Heart left ventricle (tissue), 16 donors: ENCODE measurements at regions not wholly inside any gene's neighbourhood (a gene's known extent, or its start where the extent isn't known, plus 50 kb on each side); places are given as distances from the start of the nearest gene placed in this dataset.
"Not testable (repeated sequence)": the region's sequence is repeated elsewhere in the genome, so short reads cannot be mapped to it uniquely, and the experiment has no call there.

Source experiments
- ATAC-seq, 4 donors: fragments of 200-7000 bp; cut with Tn5 transposase; one replicate each; pipeline ENCODE4 v1.9.1; 2020 to 2022; ENCODE audit warnings: moderate library complexity in 4 of 4, mild to moderate bottlenecking in 3 of 4, moderate number of reproducible peaks in 1 of 4
- DNase-seq, 5 donors: peaks; one replicate each; pipeline ENCODE4 v3.0.0-alpha.2; 2020
- H3K27ac ChIP-seq, 12 donors: fragments of 200-600 bp; sonication (generic) in 4 of 12; one replicate each; pipeline versions ENCODE4 v1.5.0 to v1.8.0; 2016 to 2022; ENCODE audit warnings: mild to moderate bottlenecking in 2 of 12
- H3K27me3 ChIP-seq, 9 donors: fragments of 200-600 bp; sonication (generic) in 2 of 9; one replicate each; pipeline versions ENCODE4 v1.5.1 to v1.8.0; 2016 to 2022; ENCODE audit warnings: mild to moderate bottlenecking in 3 of 9
- H3K36me3 ChIP-seq, 9 donors: fragments of 200-600 bp; sonication (generic) in 2 of 9; one replicate each; pipeline versions ENCODE4 v1.5.0 to v1.8.0; 2018 to 2022; ENCODE audit warnings: mild to moderate bottlenecking in 2 of 9
- H3K4me1 ChIP-seq, 12 donors: fragments of 200-600 bp; sonication (generic) in 4 of 12; one replicate each; pipeline versions ENCODE4 v1.5.0 to v1.8.0; 2016 to 2022; ENCODE audit warnings: mild to moderate bottlenecking in 3 of 12
- H3K4me3 ChIP-seq, 12 donors: fragments of 200-600 bp; sonication (generic) in 4 of 12; one replicate each; pipeline versions ENCODE4 v1.5.0 to v1.8.0; 2017 to 2022; ENCODE audit warnings: mild to moderate bottlenecking in 9 of 12, moderate library complexity in 4 of 12
- H3K9me3 ChIP-seq, 12 donors: fragments of 200-600 bp; sonication (generic) in 4 of 12; one replicate each; pipeline versions ENCODE4 v1.5.0 to v1.8.0; 2016 to 2022; ENCODE audit warnings: mild to moderate bottlenecking in 1 of 12
- CTCF ChIP-seq, 12 donors: fragments of 200-600 bp; sonication (generic) in 4 of 12; IDR thresholded peaks; one replicate each; pipeline versions ENCODE4 v1.5.0 to v1.8.0; 2018 to 2022; ENCODE audit warnings: antibody characterized with exemption in 12 of 12, mild to moderate bottlenecking in 5 of 12
- POLR2A ChIP-seq, 2 donors: fragments of 450-650 bp; IDR thresholded peaks; one replicate each; pipeline ENCODE4 v1.6.1; 2017; ENCODE audit warnings: antibody characterized with exemption in 2 of 2, mild to moderate bottlenecking in 2 of 2, moderate library complexity in 2 of 2
- WGBS, 4 donors: extraction: QIAGEN DNeasy Blood & Tissue Kit in 2 of 4; methylation state at CpG; one replicate each; pipeline versions ENCODE4 v1.1.5 to v1.1.7; 2013 to 2018; 5-methylcytosine and 5-hydroxymethylcytosine counted together
- intact Hi-C, 10 donors: fragments of 100-400 bp; cut with DNase I; formaldehyde crosslinking; loops; one replicate each; pipeline versions ENCODE4 v1.11.1 to v1.14.2; 2022
- donor health status: ischemic (EF 13 %, LVEDD 7.1; RV severe dilation, severe dysfunction).
- donor health status: healthy with polysubstance abuse.
- donor health status: DM: no; HTN: yes; CAD: no.
- donor health status: DM: no; HTN: no; CAD: no.
- donor health status: ischemic (EF 25% LVEDD 6.9; RV normal size, moderate dysfunction).
- donor health status: ischemic (EF 25% LVEDD 5.7; RV mildly dilated, moderate dysfunction).
- donor health status: healthy.
- donor health status: DM: yes; HTN: yes; CAD: no.
- donor health status: ischemic (EF 35%, LVEDD 5.7; RV mildly dilated, moderate dysfunction).
- donor health status: nonischemic (EF 11% LVEDD 7.7; RV severe dilation, severe dysfunction).
- donor health status: DM: yes; HTN: yes; CAD: no.
- donor health status: PGD.
- donor health status: ischemic (EF 29% LVEDD 5.4; RV normal size, mild dysfunction).
- donor health status: nonischemic (EF 23%, LVEDD 6.1; RV moderate dilation, normal function).

- Histone ChIP-seq H3K9me3 (peaks cover 0 to 12% (median 0%) of the 10 kb centered on the region in 12 donors), H3K4me1 (no peaks in the 10 kb centered on the region), H3K36me3 (no peaks in the 10 kb centered on the region), H3K27ac (no peak overlapping the region), H3K4me3 (no peak overlapping the region), H3K27me3 (peaks cover 0 to 3% (median 0%) of the 10 kb centered on the region in 9 donors)
- intact Hi-C loops, result no loop called here
- ATAC-seq, result no peak
- no peak for DNase-seq
- no peak for TF ChIP-seq CTCF (IDR thresholded peaks at IDR 0.05)
- TF ChIP-seq POLR2A (IDR thresholded peaks at IDR 0.05), result no peak
Observed at GRCh38 chrX:55874807-55875206, 157.3 kb downstream of the RRAGB start.

GRCh38 chrX:55883541-55883940 is 166.0 kb downstream of the RRAGB start:
- H3K27ac ChIP-seq, ATAC-seq, H3K27me3 ChIP-seq, H3K4me1 ChIP-seq, DNase-seq, H3K4me3 ChIP-seq, H3K36me3 ChIP-seq: not testable (repeated sequence)
- peaks cover 0 to 11% (median 0%) of the 10 kb centered on the region in 12 donors for H3K9me3 ChIP-seq
- intact Hi-C loops, result loop anchor here in 1 of 10 donors (10.0 kb wide), 1 partner anchor 59 kb away; no protein-coding TSS in a partner anchor
- 80 to 87% (median 87%) methylated on average over 4 of the region's 4 CpGs for WGBS, 4 donors

GRCh38 chrX:55907968-55908607 is 190.5 kb downstream of the RRAGB start:
- H3K27me3 ChIP-seq, result peaks cover 0 to 3% (median 0%) of the 10 kb centered on the region in 9 donors
- peaks cover 0 to 5% (median 0%) of the 10 kb centered on the region in 12 donors for H3K4me1 ChIP-seq
- peak overlapping the region; percentile 12 to 71 (median 57) for H3K27ac ChIP-seq
- DNase-seq (peak; percentile 32 to 67 (median 49)), ATAC-seq (peak; percentile 32 to 89 (median 76))
- WGBS, 4 donors, result 1 to 34% (median 16%) methylated on average over 20 of the region's 20 CpGs
- H3K36me3 ChIP-seq, result no peaks in the 10 kb centered on the region
- peak overlapping the region; percentile 25 to 86 (median 66) for H3K4me3 ChIP-seq
- intact Hi-C loops, result loop anchor here in 2 of 10 donors (5.0 to 10.0 kb wide), 3 partner anchors 191 to 819 kb away; partner anchors contain the start of genes KLF8 (in 1 of the 2), NBDY (in 1 of the 2) and RRAGB (in 1 of the 2)
- H3K9me3 ChIP-seq, result no peaks in the 10 kb centered on the region
- TF ChIP-seq POLR2A (IDR thresholded peaks at IDR 0.05) (no peak), CTCF (IDR thresholded peaks at IDR 0.05) (peak in 11 of 12 donors; percentile 24 to 60 (median 45))

GRCh38 chrX:55908661-55909212 is 191.2 kb downstream of the RRAGB start:
- H3K36me3 ChIP-seq, result no peaks in the 10 kb centered on the region
- H3K27me3 ChIP-seq, result peaks cover 0 to 3% (median 0%) of the 10 kb centered on the region in 9 donors
- 0 to 41% (median 17%) methylated on average over 19 of the region's 19 CpGs for WGBS, 4 donors
- DNase-seq (peak in 1 of 5 donors; percentile 28), ATAC-seq (peak in 3 of 4 donors; percentile 66 to 74 (median 72))
- peaks cover 0 to 5% (median 0%) of the 10 kb centered on the region in 12 donors for H3K4me1 ChIP-seq
- intact Hi-C loops, result loop anchor here in 2 of 10 donors (5.0 to 10.0 kb wide), 3 partner anchors 191 to 819 kb away; partner anchors contain the start of genes KLF8 (in 1 of the 2), NBDY (in 1 of the 2) and RRAGB (in 1 of the 2)
- no peak for TF ChIP-seq POLR2A (IDR thresholded peaks at IDR 0.05)
- no peak for TF ChIP-seq CTCF (IDR thresholded peaks at IDR 0.05)
- peak overlapping the region; percentile 25 to 86 (median 66) for H3K4me3 ChIP-seq
- no peaks in the 10 kb centered on the region for H3K9me3 ChIP-seq
- H3K27ac ChIP-seq, result peak overlapping the region; percentile 12 to 71 (median 57)
